GM23248 (cell line): ENCODE measurements at regions not wholly inside any gene's neighbourhood (a gene's known extent, or its start where the extent isn't known, plus 50 kb on each side); places are given as distances from the start of the nearest gene placed in this dataset.

Source experiments
- DNase-seq: peaks from one replicate; pipeline ENCODE4 v3.0.0-alpha.2; 2015
- H2AFZ ChIP-seq: fragments of 200-600 bp; sonication (generic); 2 replicates; pipeline ENCODE4 v1.6.1; 2016; ENCODE audit warnings: antibody characterized with exemption
- H3F3A ChIP-seq: fragments of 200-600 bp; sonication (generic); 2 replicates; pipeline ENCODE4 v1.6.1; 2016; ENCODE audit warnings: mild to moderate bottlenecking, antibody characterized with exemption, mixed run types; ENCODE audit not compliant: insufficient read depth
- H3K27ac ChIP-seq: fragments of 200-600 bp; sonication (generic); 2 replicates; pipeline ENCODE4 v1.5.1; 2016; ENCODE audit warnings: mild to moderate bottlenecking
- H3K27me3 ChIP-seq: fragments of 200-600 bp; sonication (generic); replicated peaks from 2 replicates; pipeline ENCODE4 v1.6.1; 2016; ENCODE audit warnings: mild to moderate bottlenecking; ENCODE audit not compliant: insufficient read depth
- H3K36me3 ChIP-seq: fragments of 200-600 bp; sonication (generic); 2 replicates; pipeline ENCODE4 v1.6.1; 2016; ENCODE audit warnings: low read depth, mild to moderate bottlenecking
- H3K4me1 ChIP-seq: fragments of 200-600 bp; sonication (generic); 2 replicates; pipeline ENCODE4 v1.6.1; 2016; ENCODE audit warnings: mild to moderate bottlenecking; ENCODE audit not compliant: insufficient read depth
- H3K4me2 ChIP-seq: fragments of 200-600 bp; sonication (generic); one replicate; pipeline ENCODE4 v1.6.1; 2016; ENCODE audit warnings: mild to moderate bottlenecking; ENCODE audit not compliant: unreplicated experiment
- H3K4me3 ChIP-seq: fragments of 200-600 bp; sonication (generic); 2 replicates; pipeline ENCODE4 v1.5.1; 2016; ENCODE audit warnings: mild to moderate bottlenecking
- H3K79me2 ChIP-seq: fragments of 200-600 bp; sonication (generic); 2 replicates; pipeline ENCODE4 v1.6.1; 2016; ENCODE audit warnings: mild to moderate bottlenecking; ENCODE audit not compliant: insufficient read depth
- H3K9ac ChIP-seq: fragments of 200-600 bp; sonication (generic); 2 replicates; pipeline ENCODE4 v1.6.1; 2016; ENCODE audit warnings: mild to moderate bottlenecking
- H3K9me2 ChIP-seq: fragments of 200-600 bp; sonication (generic); 2 replicates; pipeline ENCODE4 v1.6.1; 2016; ENCODE audit warnings: mixed run types, mild to moderate bottlenecking, moderate library complexity; ENCODE audit not compliant: insufficient read depth
- H3K9me3 ChIP-seq: fragments of 200-600 bp; sonication (generic); one replicate; pipeline ENCODE4 v1.6.1; 2017; ENCODE audit warnings: low read depth
- H4K20me1 ChIP-seq: fragments of 200-600 bp; sonication (generic); 2 replicates; pipeline ENCODE4 v1.6.0; 2016; ENCODE audit not compliant: insufficient read depth
- EZH2 ChIP-seq: fragments of 200-600 bp; sonication (generic); IDR thresholded peaks from 2 replicates; pipeline ENCODE4 v1.6.1; 2018; ENCODE audit warnings: antibody characterized with exemption, mild to moderate bottlenecking; ENCODE audit not compliant: insufficient read depth, poor library complexity, severe bottlenecking
- EZH2phosphoT487 ChIP-seq: fragments of 200-600 bp; sonication (generic); IDR thresholded peaks from 2 replicates; pipeline ENCODE4 v1.6.1; 2018; ENCODE audit warnings: antibody characterized with exemption, moderate library complexity, mild to moderate bottlenecking, low read depth; ENCODE audit not compliant: insufficient read depth
- WGBS, 2 experiments: methylation state at CpG; one replicate each; pipeline ENCODE4 v1.1.6; 2015 to 2017; ENCODE audit warnings: low lambda C conversion rate in 2 of 2, low coverage in 1 of 2; ENCODE audit errors: missing lambda C conversion rate in 2 of 2; 5-methylcytosine and 5-hydroxymethylcytosine counted together
- in situ Hi-C: fragments of 300-500 bp; cut with MboI; formaldehyde crosslinking; loops from 2 replicates; pipeline ENCODE4 v1.15.0; 2020

DNA sequence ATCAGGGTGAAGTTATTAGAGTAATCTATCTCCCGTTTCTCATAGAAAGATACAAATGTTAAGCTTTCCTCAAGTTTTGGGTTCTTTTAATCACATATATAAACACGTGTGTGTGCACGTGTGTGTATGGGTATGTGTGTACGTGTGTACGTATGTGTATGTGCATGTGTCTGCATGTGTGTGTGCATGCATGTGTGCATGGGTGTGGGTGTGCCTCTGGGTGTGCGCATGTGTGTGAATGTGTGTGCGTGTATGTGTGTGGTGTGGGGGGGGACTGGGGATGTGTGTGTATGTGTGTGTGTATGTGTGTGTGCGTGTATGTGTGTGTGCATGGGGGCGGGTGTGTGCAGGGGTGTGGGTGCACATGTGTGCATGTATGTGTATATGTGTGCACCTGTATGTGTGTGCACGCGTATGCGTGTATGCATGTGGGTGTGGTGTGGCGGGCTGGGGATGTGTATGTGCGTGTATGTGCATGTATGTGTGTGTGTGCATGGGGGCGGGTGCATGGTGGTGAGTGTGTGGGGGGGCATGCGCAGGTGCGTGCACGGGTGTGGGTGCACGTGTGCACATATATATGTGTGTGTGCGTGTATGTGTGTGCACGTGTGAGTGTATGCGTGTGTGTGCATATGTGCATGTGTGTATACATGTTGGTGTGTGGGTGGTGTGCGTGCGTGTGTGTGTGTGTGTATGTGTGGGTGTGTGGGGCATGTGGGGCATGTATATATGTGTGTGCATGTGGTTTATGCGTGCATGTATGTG is 304.0 kb downstream of the MBD2 start:
- Histone ChIP-seq H3K27me3 (no peaks in the 10 kb centered on the region; the same call in 1 of the 2 replicates), H3K9ac (no peak overlapping the region), H3F3A (no peaks in the 10 kb centered on the region), H3K4me1 (no peaks in the 10 kb centered on the region), H3K4me3 (no peak overlapping the region), H3K36me3 (no peaks in the 10 kb centered on the region), H4K20me1 (no peaks in the 10 kb centered on the region), H3K27ac (no peak overlapping the region), H2AFZ (no peak overlapping the region), H3K9me3 (no peaks in the 10 kb centered on the region), H3K79me2 (no peaks in the 10 kb centered on the region), H3K4me2 (no peak overlapping the region), H3K9me2 (no peaks in the 10 kb centered on the region)
- 72 to 79% methylated on average over 12 to 25 of the region's 25 CpGs for WGBS, 2 experiments
- no peak for TF ChIP-seq EZH2phosphoT487
- TF ChIP-seq EZH2: no peak
- no peak for DNase-seq
- in situ Hi-C loops: no loop called here

DNA sequence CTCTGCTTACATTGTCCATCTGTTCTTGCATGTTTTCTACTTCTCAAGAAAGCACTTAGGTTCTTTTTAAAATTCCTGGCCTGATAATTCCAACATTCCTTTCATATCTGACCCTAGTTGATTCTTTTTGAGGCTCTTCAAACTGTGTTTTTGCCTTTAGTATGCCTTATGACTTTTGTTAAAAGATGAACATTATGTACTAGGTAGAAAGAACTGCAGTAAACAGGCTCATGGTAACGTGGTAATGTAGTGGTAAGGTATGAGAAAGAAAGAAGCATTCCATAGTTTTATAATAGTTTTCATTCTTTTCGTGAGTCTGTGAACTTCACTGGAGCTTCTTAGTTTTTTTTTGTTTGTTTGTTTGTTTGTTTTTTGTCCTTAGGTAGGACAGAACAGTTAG is 306.4 kb downstream of the MBD2 start:
- no peaks in the 10 kb centered on the region for H3K79me2 ChIP-seq
- no peaks in the 10 kb centered on the region for H3K4me1 ChIP-seq
- H3K9ac ChIP-seq: no peak overlapping the region
- H3K4me2 ChIP-seq: no peak overlapping the region
- H3K36me3 ChIP-seq: no peaks in the 10 kb centered on the region
- DNase-seq: no peak
- no peak overlapping the region for H2AFZ ChIP-seq
- no peaks in the 10 kb centered on the region for H3K9me3 ChIP-seq
- no peak overlapping the region for H3K4me3 ChIP-seq
- H3K9me2 ChIP-seq: no peaks in the 10 kb centered on the region
- no peak for TF ChIP-seq EZH2phosphoT487
- no peak for TF ChIP-seq EZH2
- H3K27me3 ChIP-seq: no peaks in the 10 kb centered on the region; the same call in 1 of the 2 replicates
- in situ Hi-C loops: no loop called here
- no peaks in the 10 kb centered on the region for H4K20me1 ChIP-seq
- WGBS, 2 experiments: 34 to 35% methylated on average over 2 of the region's 2 CpGs
- no peak overlapping the region for H3K27ac ChIP-seq
- no peaks in the 10 kb centered on the region for H3F3A ChIP-seq

DNA sequence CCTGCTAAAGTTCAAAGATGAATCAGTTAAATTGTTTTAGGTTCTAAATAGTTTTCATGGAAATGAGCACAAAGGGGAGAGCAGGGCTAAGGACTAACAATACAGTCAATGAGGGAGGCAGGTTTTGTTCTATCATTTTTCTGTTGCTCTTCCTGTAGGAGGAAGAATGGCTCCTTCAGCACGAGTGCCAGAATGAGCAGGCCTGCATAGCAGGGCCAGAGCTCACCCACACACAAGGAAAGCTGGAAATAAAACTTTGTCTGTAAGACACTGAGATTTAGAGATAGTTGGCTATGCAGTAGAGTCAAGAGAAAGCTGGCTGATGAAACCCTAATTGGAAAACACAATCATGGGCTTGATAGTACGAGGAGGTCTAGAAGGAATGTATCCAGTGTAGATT is 313.3 kb downstream of the MBD2 start:
- in situ Hi-C loops: no loop called here
- Histone ChIP-seq H3K4me2 (no peak overlapping the region), H3K27ac (no peak overlapping the region), H3K9me3 (no peaks in the 10 kb centered on the region), H3K79me2 (no peaks in the 10 kb centered on the region), H3K4me3 (no peak overlapping the region), H3K9me2 (no peaks in the 10 kb centered on the region), H3K9ac (no peak overlapping the region), H3K4me1 (no peaks in the 10 kb centered on the region), H2AFZ (no peak overlapping the region), H3K36me3 (no peaks in the 10 kb centered on the region), H3K27me3 (no peaks in the 10 kb centered on the region), H3F3A (no peaks in the 10 kb centered on the region), H4K20me1 (no peaks in the 10 kb centered on the region)
- peak; percentile 9 for DNase-seq
- TF ChIP-seq EZH2phosphoT487 (no peak), EZH2 (no peak)
- WGBS, 2 experiments: 20 to 31% methylated on average over 2 of the region's 2 CpGs

DNA sequence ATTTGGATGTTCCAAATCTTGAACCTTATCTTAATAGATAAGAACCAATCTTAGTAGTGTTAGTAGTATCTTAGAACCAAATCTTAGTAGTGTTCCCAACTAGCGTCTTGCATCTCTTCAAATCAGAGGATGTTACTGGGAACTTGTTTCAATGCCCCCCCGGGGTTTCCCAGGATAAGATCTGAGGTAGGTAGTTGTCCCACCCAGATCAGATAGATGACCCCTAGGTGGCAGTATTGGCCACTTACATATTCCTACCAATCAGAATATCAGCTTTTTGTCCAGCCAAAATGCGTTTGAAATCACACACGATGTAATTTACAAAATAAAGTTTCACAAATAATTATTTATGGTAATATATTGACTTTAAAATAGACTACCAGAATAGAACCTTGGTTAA is 314.8 kb downstream of the MBD2 start:
- WGBS, 2 experiments: 83 to 84% methylated on average over 4 of the region's 4 CpGs
- H3K79me2 ChIP-seq: no peaks in the 10 kb centered on the region
- no peaks in the 10 kb centered on the region for H3K4me1 ChIP-seq
- no peaks in the 10 kb centered on the region for H3K9me3 ChIP-seq
- no peak overlapping the region for H3K9ac ChIP-seq
- H3K4me2 ChIP-seq: no peak overlapping the region
- no peaks in the 10 kb centered on the region for H3K9me2 ChIP-seq
- no peaks in the 10 kb centered on the region for H3F3A ChIP-seq
- in situ Hi-C loops: loop anchor here (10.0 kb wide), 1 partner anchor 205 kb away; no protein-coding TSS in a partner anchor
- no peaks in the 10 kb centered on the region for H3K36me3 ChIP-seq
- no peaks in the 10 kb centered on the region for H4K20me1 ChIP-seq
- no peak overlapping the region for H2AFZ ChIP-seq
- peak; percentile 48 for DNase-seq
- H3K4me3 ChIP-seq: no peak overlapping the region
- no peak for TF ChIP-seq EZH2phosphoT487
- no peak for TF ChIP-seq EZH2
- no peaks in the 10 kb centered on the region; the same call in 1 of the 2 replicates for H3K27me3 ChIP-seq
- no peak overlapping the region for H3K27ac ChIP-seq
